NCI-H748 (cell line): ENCODE measurements at regions not wholly inside any gene's neighbourhood (a gene's known extent, or its start where the extent isn't known, plus 50 kb on each side); places are given as distances from the start of the nearest gene placed in this dataset.

Source experiments
- DNase-seq: peaks from one replicate; lab custom pipeline; 2025; ENCODE audit not compliant: unreplicated experiment; lab: John Stamatoyannopoulos, UW

DNA sequence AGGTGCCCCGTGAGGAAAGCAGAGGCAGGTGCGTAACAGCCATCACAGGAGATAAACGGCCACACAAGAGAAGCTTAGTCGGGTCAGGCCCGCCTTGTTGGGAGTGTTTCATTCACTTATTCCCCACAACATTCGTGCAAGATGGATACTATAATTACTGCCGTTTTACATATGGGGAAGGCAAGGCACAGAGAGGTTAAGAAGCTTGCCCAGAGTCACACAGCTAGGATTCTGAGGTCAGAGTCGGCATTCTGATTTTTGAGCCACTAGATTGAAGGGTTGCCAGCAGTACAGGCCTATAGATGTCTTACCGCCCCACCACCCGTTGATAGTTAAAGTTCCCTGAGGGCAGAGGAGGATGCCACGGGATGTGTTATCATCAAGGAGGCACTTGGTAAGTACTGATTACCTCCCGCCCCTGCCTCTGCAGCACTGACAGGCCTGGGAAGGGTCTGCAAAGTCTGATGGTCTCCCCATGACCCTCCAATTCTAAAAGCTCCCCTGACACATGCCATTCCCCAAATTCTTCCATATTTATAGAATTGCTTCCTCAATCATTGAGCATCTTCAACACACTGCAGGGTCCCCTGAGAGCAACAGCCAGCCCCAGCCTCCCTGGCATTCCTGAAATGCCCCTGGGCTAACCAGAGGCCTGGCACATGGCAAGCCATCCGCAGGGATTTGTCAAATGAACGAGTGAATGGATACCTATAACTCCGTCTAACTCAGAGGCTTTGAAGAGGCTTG lies 74.7 kb upstream of the CLDN14 start:
- DNase-seq, result no peak

DNA sequence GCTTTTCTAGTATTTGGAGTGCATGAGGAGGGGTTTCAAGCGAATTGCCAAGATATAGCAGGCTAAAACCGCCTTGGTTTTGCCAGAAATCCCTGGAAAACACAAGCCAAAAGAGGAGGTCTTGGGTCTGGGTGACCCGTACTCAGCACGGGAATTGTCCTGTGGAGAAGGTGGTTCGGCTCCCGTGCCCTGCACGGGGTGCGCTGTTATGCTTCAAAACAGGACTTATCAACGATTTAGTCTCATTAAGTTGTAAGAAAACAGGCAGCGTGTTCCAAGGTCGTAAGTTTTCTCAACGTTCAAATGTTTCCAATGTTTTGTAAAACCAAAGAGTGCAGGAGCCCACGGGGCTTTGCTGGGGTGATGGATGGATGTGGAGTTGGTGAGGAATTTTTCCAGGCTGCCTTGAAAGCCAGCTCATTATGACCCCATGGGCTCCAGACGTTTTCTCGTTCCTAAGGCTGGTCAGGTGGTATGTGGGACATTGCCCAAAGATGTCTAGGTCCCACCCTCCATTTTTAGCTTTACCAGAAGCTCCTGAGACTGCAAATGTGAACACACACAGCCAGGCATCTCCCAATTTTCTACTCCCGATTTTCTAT lies 75.4 kb upstream of the CLDN14 start:
- DNase-seq, result no peak

DNA sequence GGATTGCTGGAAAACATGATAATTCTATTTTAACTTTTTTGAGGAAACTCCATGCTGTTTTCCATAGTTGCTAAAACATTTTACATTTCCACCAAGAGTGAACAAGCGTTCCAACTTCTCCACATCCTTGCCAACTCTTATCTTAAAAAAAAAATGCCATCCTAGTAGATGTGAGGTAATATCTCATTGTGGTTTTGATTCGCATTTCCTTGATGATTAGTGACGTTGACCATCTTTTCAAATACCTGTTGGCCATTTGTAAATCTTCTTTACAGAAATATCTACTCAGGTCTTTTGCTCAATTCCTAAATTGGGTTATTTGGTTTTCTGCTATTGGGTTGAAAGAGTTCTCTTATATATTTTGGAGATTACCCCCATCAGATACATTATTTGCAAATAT lies 77.4 kb upstream of the CLDN14 start:
- no peak for DNase-seq

DNA sequence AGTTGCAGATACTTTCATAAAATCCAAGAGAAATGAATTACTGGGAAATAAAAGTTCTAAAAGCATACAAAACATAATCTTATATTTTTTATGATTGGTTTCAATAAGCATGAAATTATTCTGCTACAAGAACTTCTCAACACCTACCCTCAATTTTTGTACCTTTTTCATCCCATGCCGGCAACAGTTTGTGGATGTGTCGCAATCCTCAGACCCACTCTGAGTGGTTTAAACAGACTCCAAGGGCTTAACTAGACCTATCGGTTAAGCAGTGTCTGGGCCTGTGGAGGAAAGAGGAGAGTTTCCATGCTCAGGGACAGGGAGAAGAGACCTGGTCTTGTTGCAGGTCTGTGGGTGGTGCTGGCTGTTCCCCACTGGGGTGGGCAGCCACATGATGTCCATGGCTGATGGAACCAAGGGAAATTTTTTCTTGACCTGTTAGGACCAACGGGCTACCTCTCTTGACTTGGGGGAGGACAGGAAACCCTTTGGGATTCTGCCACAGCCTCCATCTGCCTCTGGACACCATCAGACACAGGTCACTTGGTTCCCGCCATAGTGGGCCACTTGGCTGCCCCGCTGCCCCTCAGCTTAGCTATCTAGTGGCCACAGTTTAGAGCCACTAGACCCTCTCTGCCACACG lies 81.1 kb upstream of the CLDN14 start:
- DNase-seq, result no peak

DNA sequence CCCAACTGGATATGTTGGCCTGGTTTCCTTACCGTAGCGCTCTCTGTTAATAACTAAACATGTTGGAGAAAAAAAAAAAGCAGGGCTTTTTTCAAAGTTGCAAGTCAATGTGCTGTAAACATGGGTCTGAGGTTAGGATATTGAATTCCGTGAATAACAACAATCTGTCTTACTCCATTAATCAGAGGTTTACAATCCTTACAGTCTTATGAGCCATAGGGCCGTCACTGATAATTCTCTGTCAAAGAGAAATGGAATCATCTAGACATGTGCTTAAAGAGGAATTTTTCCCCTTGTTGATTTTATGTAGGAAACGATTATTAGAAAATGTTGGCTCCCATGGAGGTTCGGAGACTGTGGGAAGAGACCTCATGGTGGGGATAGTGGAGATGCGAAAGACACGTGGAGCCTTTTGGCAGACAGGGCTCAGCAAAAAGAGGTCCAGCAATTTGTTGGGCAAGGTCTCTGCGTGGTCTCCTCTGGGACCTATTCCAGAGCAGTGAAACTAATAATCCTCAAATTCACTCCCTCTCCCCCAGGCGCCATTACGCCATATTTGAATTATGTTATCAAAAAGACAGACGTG lies 83.5 kb upstream of the CLDN14 start:
- DNase-seq, result no peak

DNA sequence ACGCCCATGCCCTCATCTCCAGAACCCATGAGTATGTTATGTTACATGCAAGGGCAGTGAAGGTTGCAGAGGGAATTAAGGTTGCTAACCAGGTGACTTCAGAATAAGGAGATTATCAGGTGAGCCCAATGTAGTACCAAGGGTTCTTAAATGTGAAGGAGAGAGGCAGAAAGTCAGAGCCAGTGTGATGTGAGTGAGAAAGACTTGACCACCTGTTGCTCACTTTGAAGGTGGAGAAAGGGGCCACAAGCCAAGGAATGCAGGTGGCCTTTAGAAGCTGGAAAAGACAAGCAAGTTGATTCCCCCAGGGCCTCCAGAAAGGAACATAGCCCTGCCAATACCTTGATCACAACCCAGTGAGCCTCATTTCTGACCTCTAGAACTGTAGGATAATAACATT lies 84.7 kb upstream of the CLDN14 start:
- DNase-seq, result no peak

DNA sequence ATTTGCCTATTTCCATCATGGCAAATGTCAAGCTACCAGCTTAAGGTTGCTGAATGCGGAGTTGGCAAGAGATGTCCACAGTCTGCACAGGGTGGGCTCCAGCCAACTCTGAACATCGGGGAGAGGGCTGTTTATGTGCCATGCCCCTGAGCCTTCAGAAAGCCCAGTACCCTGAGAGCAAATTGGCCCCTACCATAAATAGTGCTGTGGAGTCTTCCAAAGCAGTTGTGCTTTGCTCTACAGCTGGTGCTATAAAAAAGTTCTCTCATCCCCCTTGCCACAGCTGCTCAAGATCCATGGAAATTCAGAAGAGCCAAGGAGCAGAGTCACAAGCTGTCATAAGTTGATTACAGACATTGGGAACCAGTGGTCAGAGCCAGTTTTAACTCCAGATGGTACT lies 85.6 kb upstream of the CLDN14 start:
- DNase-seq, result no peak

DNA sequence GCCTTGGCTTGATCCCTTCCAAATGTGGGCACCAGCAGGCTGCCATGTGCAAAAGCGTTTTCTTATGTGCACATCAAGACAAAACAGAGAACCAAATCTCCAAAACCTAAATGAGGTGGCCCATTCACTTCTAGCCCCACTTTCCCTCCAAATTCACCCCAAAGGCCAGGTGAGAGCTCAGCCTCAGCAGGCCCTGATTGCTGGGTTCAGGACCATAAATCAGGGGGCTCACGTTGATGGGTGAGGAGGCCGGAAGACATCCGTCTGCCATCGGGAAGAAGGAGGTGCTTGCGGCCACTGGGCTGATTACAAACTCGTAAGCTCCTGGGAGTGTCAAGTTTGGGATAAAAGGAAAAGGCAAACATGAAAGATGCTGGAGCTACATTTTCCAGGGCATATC lies 86.7 kb upstream of the CLDN14 start:
- DNase-seq, result no peak

DNA sequence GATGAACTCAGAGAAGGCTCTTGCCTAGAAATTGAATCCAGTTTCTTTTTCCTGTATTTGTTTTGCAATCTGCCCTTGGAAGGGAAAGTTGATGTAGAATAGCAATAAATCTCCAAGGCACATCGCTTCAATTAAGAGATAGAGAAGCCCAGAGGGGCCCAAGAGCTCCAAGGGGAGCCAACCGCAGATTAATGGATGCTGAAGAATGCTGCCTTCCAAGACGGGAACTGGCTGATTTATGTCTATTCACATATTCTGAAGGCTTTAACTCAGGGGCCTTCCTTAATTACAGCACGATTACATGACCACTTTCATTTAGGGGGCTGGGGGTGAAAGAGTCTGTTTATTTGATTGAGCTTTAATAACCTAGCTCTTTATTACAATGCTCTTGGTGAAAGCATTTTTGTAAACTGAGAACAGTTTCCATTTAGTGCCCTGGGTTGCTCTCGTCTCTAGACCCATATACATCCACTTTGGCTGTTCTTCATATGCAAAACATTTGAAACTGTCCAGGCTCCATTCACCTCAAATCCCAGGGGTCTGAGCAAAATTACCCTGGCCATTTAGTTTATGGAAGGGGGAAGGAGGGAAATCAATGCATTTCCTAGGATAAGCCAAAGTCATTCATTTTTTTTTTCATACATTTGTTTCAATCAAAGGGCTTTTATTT lies 87.4 kb upstream of the CLDN14 start:
- DNase-seq, result no peak

DNA sequence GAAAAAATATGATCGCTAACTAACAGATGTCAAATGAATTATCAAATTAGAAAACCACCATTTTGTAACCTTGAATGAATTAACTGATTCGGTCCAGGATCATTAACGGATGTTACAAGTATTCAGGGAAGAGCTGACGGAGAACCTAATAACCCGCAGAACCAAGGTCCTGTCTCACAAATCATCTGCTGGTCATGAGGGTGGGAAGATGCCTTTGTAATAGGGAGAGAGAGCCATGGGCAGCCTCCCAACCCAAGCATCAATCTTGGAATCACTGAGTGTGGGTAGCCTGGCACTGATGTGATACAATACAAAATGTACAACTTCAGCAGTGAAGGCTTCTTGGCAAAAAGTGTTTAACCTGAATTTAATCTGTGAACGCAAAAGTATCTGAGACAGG lies 89.6 kb upstream of the CLDN14 start:
- DNase-seq, result no peak

DNA sequence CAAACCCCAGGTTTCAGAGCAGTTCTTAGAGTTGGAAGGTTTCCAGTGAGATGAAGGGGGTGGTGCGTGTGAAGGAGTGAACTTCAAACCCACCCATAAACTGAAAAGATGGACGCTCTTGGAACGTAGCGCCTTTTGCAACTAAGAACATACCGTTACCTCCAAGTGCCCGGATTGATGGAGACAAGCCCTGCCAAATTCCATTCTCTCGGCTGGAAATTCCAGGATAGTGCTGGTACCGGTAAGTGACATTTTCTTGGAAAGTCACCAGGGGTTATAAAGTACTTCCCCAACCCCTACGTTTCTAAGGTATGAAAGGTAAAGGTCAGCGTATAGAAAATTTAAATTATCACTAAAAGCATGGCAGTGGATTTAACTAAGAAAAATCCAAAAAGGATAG lies 91.6 kb upstream of the CLDN14 start:
- DNase-seq, result no peak

DNA sequence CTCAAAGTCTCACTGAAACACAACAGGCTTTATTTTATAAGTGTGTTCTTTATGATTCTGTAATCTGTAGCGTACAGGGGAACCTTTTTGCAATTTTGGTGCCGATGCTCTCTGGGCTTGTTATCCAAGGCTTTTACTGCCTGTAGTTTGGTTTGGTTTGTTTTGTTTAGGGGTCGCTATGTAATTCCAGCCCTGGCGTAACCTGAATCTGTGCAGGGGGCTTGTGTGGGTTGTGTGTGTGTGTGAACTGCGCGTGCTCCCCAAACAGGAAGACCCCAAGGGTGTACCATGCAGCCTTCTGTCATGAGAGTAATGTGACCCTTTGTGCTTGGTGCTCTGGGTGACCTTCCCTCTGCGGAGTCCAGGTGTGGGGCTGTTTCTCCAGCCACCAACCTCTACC lies 92.1 kb upstream of the CLDN14 start:
- no peak for DNase-seq

DNA sequence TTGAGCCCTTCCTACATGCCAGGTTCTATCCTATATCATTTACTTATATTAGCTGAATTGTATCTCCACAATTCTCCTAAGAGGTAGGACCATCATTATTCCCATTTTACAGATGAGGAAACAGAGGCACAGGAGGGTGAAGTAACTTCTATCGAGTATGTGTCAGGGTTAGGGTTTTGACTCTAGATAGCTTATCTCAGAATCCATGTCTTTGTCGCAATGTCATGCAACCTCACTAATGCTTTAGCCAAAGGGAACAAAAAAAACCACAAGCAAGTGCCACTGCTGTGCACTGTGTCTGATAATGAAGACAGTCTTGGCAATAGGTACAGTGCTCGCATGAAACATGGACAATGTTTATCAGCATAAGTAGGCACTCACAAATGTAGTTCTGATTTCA lies 95.4 kb upstream of the CLDN14 start:
- no peak for DNase-seq

DNA sequence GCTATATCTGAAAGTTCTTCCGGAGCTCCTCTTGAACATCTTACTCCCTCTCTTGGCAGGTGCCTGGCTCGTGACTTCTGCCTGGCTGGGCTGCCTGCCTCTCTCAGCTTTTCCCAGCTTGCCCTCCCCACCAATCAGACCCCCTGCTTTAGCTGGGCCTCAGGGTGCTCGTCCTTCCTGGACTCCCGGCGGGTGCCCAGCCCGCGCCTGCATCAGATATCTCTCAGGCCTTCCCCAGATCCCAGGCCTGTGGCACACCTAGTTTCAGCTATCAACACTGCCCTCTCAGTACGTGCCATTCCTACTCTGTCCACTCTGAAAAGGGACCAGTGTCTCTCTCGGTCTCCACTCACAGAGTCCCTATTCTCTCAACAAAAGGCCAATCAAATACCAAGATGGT lies 96.5 kb upstream of the CLDN14 start:
- DNase-seq, result no peak

DNA sequence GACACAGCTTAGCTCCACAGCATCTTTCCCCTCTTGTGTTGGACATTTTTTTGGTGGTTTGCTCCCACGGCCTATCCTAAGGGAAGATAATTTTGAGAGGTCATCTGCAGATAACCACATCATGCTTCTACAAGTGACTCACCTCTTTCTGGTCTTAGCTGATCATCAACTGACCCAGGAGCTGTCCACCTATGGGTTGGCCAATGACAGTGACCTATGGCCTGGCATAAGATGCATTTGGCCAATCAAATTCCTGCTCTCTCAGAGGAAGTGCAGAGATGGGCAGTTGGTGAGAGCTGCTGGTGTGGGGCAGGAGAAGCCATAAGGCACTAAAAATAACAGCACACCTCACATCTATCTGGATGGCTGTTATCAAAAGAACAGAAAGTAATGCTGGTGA lies 100.0 kb upstream of the CLDN14 start:
- DNase-seq, result no peak

DNA sequence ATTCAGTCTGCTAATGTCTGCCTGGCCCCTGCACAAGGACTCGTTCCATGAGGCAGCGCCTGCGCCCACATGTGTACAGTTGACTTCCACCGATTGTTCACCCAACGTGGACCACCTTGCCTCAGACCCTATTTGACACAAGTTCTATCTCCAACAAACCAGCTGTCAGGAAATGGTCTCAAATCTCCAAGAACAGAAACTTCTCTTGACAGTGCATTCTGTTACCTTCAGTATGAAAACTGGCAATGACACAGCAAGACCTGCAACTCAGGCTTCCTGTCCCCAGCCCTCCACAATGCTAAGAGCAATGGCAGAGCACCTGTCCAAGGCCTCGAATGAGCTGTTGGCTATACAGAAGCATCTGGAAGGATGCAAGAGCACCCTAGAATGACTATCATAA lies 102.3 kb upstream of the CLDN14 start:
- no peak for DNase-seq

DNA sequence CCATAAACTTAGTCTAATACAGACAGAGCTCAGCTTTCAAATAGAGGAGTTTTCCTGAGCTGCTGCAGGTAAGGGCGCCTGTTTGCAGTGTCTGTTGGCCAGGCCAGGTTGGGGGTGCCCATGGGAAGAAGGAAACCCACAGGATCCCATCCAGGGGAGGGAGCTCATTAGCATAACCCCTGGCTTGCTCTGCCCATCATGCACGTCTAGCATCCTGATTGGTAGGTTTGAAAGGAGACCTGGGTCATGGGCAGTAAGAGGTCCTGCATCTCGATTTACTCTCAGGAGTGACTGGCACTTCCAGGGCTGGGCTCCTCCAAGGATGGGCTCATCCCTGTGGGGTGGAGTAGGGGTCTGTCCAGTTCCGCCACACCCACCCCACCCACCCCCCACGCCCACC lies 103.7 kb upstream of the CLDN14 start:
- DNase-seq, result no peak

DNA sequence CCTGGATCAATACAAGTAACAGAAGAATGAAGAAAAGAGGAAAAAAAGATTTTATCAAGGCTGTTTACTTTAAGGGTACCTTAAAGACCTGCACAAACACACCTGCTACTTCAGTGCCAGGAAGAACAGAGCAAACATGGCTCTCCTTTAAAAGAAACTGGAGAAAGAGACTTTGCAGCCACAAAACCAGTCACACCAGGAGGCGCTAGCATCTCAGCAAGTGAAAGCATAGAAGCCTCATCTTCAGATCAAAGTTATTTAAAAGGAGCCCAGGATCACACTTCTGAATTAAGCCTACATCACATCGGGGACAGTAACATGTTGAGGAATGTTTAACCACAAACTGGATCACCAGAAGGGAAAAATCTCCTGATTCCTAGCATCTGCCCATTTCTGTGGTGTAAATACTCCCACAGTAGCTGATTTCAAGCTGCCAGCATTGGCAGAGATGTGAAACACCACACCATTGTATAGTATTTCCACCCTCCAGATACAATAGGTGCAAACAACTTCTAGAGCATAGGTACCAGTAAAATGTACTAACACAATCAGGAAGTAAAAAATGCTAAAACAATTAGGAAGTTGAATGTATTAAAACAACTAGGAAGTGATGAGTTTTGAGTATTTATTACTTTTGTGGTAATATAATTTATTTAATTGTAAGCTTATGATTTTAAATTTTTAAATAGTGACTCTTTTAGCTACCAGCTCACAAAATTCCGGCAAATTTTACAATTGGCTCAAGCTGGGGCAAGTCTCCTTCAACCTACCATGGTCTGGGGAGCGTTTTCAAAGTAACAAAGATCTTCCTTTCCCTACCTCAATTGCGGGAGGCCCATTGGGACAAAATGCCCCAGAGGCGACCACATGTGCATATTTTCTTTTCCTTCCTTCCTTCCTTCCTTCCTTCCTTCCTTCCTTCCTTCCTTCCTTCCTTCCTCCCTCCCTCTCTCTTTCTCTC lies 105.3 kb upstream of the CLDN14 start:
- no peak for DNase-seq

DNA sequence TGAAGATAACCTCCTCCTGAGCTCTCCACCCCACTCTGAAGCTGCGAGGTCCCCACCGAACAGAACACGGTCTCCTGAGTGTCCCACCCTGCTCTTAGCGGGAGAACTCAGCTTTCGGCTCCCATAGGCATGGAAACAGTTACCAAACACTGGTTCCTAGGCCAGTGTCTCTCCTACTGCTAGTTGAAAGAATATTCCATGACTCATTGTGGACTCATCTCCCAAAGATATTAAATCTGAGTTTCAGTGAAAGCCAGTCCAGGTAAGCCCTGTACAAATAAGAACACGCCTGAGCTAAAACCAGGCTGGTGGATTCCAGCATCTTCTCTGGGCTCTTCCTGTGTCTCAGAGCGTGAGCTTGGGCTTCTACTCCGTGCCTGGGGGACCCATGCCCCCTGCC lies 107.5 kb upstream of the CLDN14 start:
- no peak for DNase-seq

DNA sequence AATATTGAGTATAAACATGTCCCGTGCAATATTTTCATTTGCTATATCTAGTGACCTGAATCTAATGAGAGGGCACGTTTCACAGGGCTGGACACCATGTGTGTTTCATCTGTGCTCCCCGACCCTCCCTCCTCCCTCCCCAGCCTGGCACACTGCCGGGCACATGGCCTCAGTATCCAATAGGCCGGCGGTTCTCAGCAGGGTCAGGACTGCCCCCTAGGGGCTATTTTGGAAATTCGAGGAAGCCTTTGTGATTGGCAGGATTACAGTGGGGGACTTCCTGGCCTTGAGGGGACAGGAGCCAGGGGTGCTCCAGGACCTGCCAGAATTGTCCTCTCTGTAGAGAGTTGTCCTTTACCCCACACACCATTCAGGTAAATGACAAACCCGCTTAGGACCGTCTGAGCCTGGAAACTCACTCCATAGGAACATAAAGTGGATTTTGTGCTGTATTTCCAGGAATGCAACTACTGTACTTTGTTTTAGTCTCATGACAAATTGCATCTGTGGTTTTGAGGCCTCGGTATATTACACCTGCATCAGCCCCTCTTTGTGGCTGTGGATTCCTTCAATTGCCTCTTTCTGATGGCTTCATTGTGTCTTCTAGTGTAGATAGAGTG lies 109.5 kb upstream of the SIM2 start:
- DNase-seq, result no peak
